ENCODE measurements at regions not wholly inside any gene's neighbourhood (a gene's known extent, or its start where the extent isn't known, plus 50 kb on each side); places are given as distances from the start of the nearest gene placed in this dataset.

DNA sequence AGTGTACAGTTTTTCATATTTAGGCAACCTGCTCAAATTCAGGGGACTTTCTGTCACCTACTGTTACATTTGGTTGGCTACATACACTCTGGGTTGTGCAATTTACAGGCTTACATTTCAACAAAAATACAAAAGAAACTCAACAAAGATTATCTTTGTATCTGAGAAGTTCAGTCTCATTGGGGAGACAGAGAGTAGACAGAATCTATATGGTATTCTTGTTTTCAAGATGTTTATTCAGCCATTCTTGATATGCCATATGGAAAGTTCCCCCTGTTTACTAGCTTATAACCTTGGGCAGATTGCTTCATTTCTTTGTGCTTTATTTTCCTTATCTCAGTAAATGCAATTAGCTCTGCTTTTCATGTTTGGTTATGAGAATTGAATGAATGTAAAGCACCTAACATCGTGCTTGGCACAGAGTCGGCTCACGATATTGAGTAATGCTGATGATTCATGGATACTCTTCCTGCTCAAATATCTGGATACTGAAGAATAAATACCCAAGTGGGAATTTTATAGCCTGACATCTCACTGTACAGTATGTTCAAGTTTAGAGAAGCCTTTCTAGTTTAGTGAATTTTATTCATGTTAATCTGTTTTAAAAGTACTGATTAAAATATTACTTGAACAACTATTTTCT lies 96.5 kb upstream of the PACRGL start:
- Histone ChIP-seq H2AFZ (no peak overlapping the region), H3K9me2 (ENCODE audit: insufficient read depth) (0 out of 2 replicates have a peak, but pooled peaks cover 8% of the 10 kb centered on the region), H3F3A (replicated peaks; ENCODE audit: low read depth) (no peaks in the 10 kb centered on the region), H3K27ac (ENCODE audit: low read depth) (no peak overlapping the region), H3K4me3 (no peak overlapping the region), H3K79me2 (replicated peaks; ENCODE audit: insufficient read depth) (no peaks in the 10 kb centered on the region), H4K20me1 (replicated peaks; ENCODE audit: insufficient read depth) (no peaks in the 10 kb centered on the region), H3K27me3 (ENCODE audit: insufficient read depth) (no peaks in the 10 kb centered on the region), H3K36me3 (ENCODE audit: insufficient read depth) (no peaks in the 10 kb centered on the region), H3K4me1 (ENCODE audit: insufficient read depth) (no peaks in the 10 kb centered on the region), H3K4me2 (no peak overlapping the region)
- peaks cover 6% of the 10 kb centered on the region; the same call in 2 of the 3 replicates for H3K36me3 Mint-ChIP-seq (ENCODE audit: low read depth)
- H3K27me3 Mint-ChIP-seq (ENCODE audit: insufficient read depth, low read depth, poor library complexity): no peaks in the 10 kb centered on the region
- no peaks in the 10 kb centered on the region for H3K4me1 Mint-ChIP-seq
- H3K27ac Mint-ChIP-seq: no peak overlapping the region
- no peaks in the 10 kb centered on the region; the same call in 2 of the 3 replicates for H3K9me3 Mint-ChIP-seq
- TF ChIP-seq STAT1 (IDR thresholded peaks at IDR 0.05; ENCODE audit: unreplicated experiment): no peak
- TF ChIP-seq, protein P1, sequence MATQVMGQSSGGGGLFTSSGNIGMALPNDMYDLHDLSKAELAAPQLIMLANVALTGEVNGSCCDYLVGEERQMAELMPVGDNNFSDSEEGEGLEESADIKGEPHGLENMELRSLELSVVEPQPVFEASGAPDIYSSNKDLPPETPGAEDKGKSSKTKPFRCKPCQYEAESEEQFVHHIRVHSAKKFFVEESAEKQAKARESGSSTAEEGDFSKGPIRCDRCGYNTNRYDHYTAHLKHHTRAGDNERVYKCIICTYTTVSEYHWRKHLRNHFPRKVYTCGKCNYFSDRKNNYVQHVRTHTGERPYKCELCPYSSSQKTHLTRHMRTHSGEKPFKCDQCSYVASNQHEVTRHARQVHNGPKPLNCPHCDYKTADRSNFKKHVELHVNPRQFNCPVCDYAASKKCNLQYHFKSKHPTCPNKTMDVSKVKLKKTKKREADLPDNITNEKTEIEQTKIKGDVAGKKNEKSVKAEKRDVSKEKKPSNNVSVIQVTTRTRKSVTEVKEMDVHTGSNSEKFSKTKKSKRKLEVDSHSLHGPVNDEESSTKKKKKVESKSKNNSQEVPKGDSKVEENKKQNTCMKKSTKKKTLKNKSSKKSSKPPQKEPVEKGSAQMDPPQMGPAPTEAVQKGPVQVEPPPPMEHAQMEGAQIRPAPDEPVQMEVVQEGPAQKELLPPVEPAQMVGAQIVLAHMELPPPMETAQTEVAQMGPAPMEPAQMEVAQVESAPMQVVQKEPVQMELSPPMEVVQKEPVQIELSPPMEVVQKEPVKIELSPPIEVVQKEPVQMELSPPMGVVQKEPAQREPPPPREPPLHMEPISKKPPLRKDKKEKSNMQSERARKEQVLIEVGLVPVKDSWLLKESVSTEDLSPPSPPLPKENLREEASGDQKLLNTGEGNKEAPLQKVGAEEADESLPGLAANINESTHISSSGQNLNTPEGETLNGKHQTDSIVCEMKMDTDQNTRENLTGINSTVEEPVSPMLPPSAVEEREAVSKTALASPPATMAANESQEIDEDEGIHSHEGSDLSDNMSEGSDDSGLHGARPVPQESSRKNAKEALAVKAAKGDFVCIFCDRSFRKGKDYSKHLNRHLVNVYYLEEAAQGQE (IDR thresholded peaks at IDR 0.05; ENCODE audit: unreplicated experiment): no peak
- no peak for TF ChIP-seq ZNF331 (CRISPR knock-in tag; IDR thresholded peaks at IDR 0.05; ENCODE audit: low read depth)
- TF ChIP-seq EZH2phosphoT487 (IDR thresholded peaks at IDR 0.05; ENCODE audit: unreplicated experiment): no peak
- no peak for TF ChIP-seq CREB1 (CRISPR knock-in tag; IDR thresholded peaks at IDR 0.05; ENCODE audit: low read depth)
- TF ChIP-seq, protein P2, sequence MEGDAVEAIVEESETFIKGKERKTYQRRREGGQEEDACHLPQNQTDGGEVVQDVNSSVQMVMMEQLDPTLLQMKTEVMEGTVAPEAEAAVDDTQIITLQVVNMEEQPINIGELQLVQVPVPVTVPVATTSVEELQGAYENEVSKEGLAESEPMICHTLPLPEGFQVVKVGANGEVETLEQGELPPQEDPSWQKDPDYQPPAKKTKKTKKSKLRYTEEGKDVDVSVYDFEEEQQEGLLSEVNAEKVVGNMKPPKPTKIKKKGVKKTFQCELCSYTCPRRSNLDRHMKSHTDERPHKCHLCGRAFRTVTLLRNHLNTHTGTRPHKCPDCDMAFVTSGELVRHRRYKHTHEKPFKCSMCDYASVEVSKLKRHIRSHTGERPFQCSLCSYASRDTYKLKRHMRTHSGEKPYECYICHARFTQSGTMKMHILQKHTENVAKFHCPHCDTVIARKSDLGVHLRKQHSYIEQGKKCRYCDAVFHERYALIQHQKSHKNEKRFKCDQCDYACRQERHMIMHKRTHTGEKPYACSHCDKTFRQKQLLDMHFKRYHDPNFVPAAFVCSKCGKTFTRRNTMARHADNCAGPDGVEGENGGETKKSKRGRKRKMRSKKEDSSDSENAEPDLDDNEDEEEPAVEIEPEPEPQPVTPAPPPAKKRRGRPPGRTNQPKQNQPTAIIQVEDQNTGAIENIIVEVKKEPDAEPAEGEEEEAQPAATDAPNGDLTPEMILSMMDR (conservative IDR thresholded peaks at IDR 0.05; ENCODE audit: low read depth in 2 of 2): no peak
- TF ChIP-seq, protein P3, sequence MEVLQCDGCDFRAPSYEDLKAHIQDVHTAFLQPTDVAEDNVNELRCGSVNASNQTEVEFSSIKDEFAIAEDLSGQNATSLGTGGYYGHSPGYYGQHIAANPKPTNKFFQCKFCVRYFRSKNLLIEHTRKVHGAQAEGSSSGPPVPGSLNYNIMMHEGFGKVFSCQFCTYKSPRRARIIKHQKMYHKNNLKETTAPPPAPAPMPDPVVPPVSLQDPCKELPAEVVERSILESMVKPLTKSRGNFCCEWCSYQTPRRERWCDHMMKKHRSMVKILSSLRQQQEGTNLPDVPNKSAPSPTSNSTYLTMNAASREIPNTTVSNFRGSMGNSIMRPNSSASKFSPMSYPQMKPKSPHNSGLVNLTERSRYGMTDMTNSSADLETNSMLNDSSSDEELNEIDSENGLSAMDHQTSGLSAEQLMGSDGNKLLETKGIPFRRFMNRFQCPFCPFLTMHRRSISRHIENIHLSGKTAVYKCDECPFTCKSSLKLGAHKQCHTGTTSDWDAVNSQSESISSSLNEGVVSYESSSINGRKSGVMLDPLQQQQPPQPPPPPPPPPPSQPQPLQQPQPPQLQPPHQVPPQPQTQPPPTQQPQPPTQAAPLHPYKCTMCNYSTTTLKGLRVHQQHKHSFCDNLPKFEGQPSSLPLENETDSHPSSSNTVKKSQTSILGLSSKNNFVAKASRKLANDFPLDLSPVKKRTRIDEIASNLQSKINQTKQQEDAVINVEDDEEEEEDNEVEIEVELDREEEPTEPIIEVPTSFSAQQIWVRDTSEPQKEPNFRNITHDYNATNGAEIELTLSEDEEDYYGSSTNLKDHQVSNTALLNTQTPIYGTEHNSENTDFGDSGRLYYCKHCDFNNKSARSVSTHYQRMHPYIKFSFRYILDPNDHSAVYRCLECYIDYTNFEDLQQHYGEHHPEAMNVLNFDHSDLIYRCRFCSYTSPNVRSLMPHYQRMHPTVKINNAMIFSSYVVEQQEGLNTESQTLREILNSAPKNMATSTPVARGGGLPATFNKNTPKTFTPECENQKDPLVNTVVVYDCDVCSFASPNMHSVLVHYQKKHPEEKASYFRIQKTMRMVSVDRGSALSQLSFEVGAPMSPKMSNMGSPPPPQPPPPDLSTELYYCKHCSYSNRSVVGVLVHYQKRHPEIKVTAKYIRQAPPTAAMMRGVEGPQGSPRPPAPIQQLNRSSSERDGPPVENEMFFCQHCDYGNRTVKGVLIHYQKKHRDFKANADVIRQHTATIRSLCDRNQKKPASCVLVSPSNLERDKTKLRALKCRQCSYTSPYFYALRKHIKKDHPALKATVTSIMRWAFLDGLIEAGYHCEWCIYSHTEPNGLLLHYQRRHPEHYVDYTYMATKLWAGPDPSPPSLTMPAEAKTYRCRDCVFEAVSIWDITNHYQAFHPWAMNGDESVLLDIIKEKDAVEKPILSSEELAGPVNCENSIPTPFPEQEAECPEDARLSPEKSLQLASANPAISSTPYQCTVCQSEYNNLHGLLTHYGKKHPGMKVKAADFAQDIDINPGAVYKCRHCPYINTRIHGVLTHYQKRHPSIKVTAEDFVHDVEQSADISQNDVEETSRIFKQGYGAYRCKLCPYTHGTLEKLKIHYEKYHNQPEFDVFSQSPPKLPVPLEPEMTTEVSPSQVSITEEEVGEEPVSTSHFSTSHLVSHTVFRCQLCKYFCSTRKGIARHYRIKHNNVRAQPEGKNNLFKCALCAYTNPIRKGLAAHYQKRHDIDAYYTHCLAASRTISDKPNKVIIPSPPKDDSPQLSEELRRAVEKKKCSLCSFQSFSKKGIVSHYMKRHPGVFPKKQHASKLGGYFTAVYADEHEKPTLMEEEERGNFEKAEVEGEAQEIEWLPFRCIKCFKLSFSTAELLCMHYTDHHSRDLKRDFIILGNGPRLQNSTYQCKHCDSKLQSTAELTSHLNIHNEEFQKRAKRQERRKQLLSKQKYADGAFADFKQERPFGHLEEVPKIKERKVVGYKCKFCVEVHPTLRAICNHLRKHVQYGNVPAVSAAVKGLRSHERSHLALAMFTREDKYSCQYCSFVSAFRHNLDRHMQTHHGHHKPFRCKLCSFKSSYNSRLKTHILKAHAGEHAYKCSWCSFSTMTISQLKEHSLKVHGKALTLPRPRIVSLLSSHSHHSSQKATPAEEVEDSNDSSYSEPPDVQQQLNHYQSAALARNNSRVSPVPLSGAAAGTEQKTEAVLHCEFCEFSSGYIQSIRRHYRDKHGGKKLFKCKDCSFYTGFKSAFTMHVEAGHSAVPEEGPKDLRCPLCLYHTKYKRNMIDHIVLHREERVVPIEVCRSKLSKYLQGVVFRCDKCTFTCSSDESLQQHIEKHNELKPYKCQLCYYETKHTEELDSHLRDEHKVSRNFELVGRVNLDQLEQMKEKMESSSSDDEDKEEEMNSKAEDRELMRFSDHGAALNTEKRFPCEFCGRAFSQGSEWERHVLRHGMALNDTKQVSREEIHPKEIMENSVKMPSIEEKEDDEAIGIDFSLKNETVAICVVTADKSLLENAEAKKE (CRISPR knock-in tag; IDR thresholded peaks at IDR 0.05): no peak
- TF ChIP-seq POLR2AphosphoS5 (IDR thresholded peaks at IDR 0.05; ENCODE audit: low read depth): no peak
- TF ChIP-seq NANOG (IDR thresholded peaks at IDR 0.05; ENCODE audit: borderline replicate concordance): no peak
- TF ChIP-seq ZNF114 (CRISPR knock-in tag; IDR thresholded peaks at IDR 0.05): no peak
- no peak for TF ChIP-seq EZH2 (IDR thresholded peaks at IDR 0.05; ENCODE audit: low read depth, unreplicated experiment)
- no peak for TF ChIP-seq JUNB (IDR thresholded peaks at IDR 0.05; ENCODE audit: unreplicated experiment)
- no peak for TF ChIP-seq ETS1 (IDR thresholded peaks at IDR 0.05)
- no peak overlapping the region for H3K4me3 Mint-ChIP-seq
- DNase-seq (ENCODE audit: low spot score): no peak
- no peak for ATAC-seq

All from GM23338 (cell line).